ENCODE measurements at regions not wholly inside any gene's neighbourhood (a gene's known extent, or its start where the extent isn't known, plus 50 kb on each side); places are given as distances from the start of the nearest gene placed in this dataset.

DNA sequence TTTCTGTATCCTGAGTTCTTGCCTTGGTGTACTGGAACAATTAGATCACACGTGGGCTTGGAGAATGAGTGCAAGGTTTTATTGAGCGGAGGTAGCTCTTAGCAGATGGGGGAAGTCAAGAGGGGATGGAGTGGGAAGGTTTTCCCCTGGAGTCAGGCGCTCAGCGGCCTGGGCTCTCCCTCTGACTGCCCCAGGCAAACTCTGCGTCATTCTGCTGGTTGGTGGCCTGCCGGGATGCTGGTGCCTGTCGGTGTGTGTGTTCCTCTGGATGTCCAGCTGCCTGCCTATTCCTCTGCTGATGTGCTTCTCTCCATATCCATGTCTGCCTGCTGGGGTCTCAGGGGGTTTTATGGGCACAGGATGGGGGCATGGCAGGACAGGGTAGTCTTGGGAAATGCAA, 111.0 kb downstream of the TRIB2 start:
- TF ChIP-seq EZH2phosphoT487 (IDR thresholded peaks at IDR 0.05; ENCODE audit: insufficient read depth, low read depth) (no peak), EZH2 (IDR thresholded peaks at IDR 0.05; ENCODE audit: insufficient read depth, poor library complexity, severe bottlenecking) (no peak)

Measured in GM23248 (cell line).